Ectodermal cell (in vitro differentiated cells): ENCODE measurements at regions not wholly inside any gene's neighbourhood (a gene's known extent, or its start where the extent isn't known, plus 50 kb on each side); places are given as distances from the start of the nearest gene placed in this dataset.

Experiments
- H3K27ac ChIP-seq: 2 replicates; pipeline ENCODE4 v1.7.0; 2013; ENCODE audit warnings: mild to moderate bottlenecking, low read depth, low read length; ENCODE audit not compliant: insufficient read depth, poor library complexity, severe bottlenecking
- H3K27me3 ChIP-seq: 2 replicates; pipeline ENCODE4 v1.7.0; 2013; ENCODE audit warnings: mild to moderate bottlenecking, low read length; ENCODE audit not compliant: insufficient read depth, control insufficient read depth, poor library complexity, severe bottlenecking
- H3K36me3 ChIP-seq: one replicate; pipeline ENCODE4 v1.7.0; 2013; ENCODE audit warnings: low read length; ENCODE audit not compliant: control insufficient read depth, insufficient read depth
- H3K4me1 ChIP-seq: one replicate; pipeline ENCODE4 v1.7.0; 2013; ENCODE audit warnings: low read length; ENCODE audit not compliant: control insufficient read depth, insufficient read depth
- H3K4me3 ChIP-seq: 2 replicates; pipeline ENCODE4 v1.7.0; 2013; ENCODE audit warnings: low read depth, low read length, control low read depth; ENCODE audit not compliant: insufficient read depth
- H3K9me3 ChIP-seq: 2 replicates; pipeline ENCODE4 v1.7.0; 2013; ENCODE audit warnings: mild to moderate bottlenecking, low read length, moderate library complexity; ENCODE audit not compliant: control insufficient read depth
- WGBS, 2 experiments: methylation state at CpG; one replicate each; pipeline ENCODE4 v1.1.7; 2013; ENCODE audit warnings: missing lambda C conversion rate in 2 of 2; 5-methylcytosine and 5-hydroxymethylcytosine counted together

GRCh38 chr18:10265560-10266333 lies 188.7 kb upstream of the APCDD1 start:
- Histone ChIP-seq H3K27me3 (no peaks in the 10 kb centered on the region), H3K9me3 (no peaks in the 10 kb centered on the region), H3K4me1 (no peaks in the 10 kb centered on the region), H3K4me3 (no peak overlapping the region), H3K27ac (no peak overlapping the region), H3K36me3 (no peaks in the 10 kb centered on the region)
- 92 to 100% methylated on average over 5 of the region's 6 CpGs for WGBS, 2 experiments

GRCh38 chr18:10266334-10266590 lies 188.2 kb upstream of the APCDD1 start:
- Histone ChIP-seq H3K27me3 (no peaks in the 10 kb centered on the region), H3K36me3 (no peaks in the 10 kb centered on the region), H3K4me1 (no peaks in the 10 kb centered on the region), H3K27ac (no peak overlapping the region), H3K9me3 (no peaks in the 10 kb centered on the region), H3K4me3 (no peak overlapping the region)
- WGBS, 2 experiments = 89 to 93% methylated on average over 2 to 4 of the region's 4 CpGs

- H3K4me1 ChIP-seq = no peaks in the 10 kb centered on the region
- H3K27me3 ChIP-seq = no peaks in the 10 kb centered on the region
- H3K9me3 ChIP-seq = no peaks in the 10 kb centered on the region
- H3K36me3 ChIP-seq = no peaks in the 10 kb centered on the region
- H3K4me3 ChIP-seq = no peak overlapping the region
- 89 to 100% methylated on average over 1 of the region's 1 CpG for WGBS, 2 experiments
- H3K27ac ChIP-seq = no peak overlapping the region
Measured at GRCh38 chr18:10269261-10269660, 185.2 kb upstream of the APCDD1 start.

- H3K27ac ChIP-seq = no peak overlapping the region
- no peaks in the 10 kb centered on the region for H3K4me1 ChIP-seq
Measured at GRCh38 chr18:10270151-10270571, 184.3 kb upstream of the APCDD1 start.

GRCh38 chr18:10271481-10271880 lies 183.0 kb upstream of the APCDD1 start:
- Histone ChIP-seq H3K27me3 (no peaks in the 10 kb centered on the region), H3K36me3 (no peaks in the 10 kb centered on the region), H3K27ac (no peak overlapping the region), H3K4me1 (no peaks in the 10 kb centered on the region), H3K4me3 (no peak overlapping the region), H3K9me3 (no peaks in the 10 kb centered on the region)
- WGBS, 2 experiments = 95 to 98% methylated on average over 4 of the region's 4 CpGs

More at GRCh38 chr18:10270151-10270571, 184.3 kb upstream of the APCDD1 start:
- no peaks in the 10 kb centered on the region for H3K27me3 ChIP-seq
- no peaks in the 10 kb centered on the region for H3K36me3 ChIP-seq
- no peak overlapping the region for H3K4me3 ChIP-seq
- 92 to 93% methylated on average over 8 of the region's 8 CpGs for WGBS, 2 experiments
- no peaks in the 10 kb centered on the region for H3K9me3 ChIP-seq

- no peaks in the 10 kb centered on the region for H3K4me1 ChIP-seq
- H3K27me3 ChIP-seq = no peaks in the 10 kb centered on the region
- H3K36me3 ChIP-seq = no peaks in the 10 kb centered on the region
- H3K4me3 ChIP-seq = no peak overlapping the region
- H3K9me3 ChIP-seq = no peaks in the 10 kb centered on the region
- 95 to 96% methylated on average over 5 of the region's 5 CpGs for WGBS, 2 experiments
- no peak overlapping the region for H3K27ac ChIP-seq
Measured at GRCh38 chr18:10274301-10274700, 180.1 kb upstream of the APCDD1 start.

GRCh38 chr18:10275486-10275885 lies 178.9 kb upstream of the APCDD1 start:
- Histone ChIP-seq H3K4me3 (no peak overlapping the region), H3K9me3 (no peaks in the 10 kb centered on the region), H3K36me3 (no peaks in the 10 kb centered on the region), H3K27ac (no peak overlapping the region), H3K4me1 (no peaks in the 10 kb centered on the region), H3K27me3 (no peaks in the 10 kb centered on the region)
- WGBS, 2 experiments = 95 to 97% methylated on average over 3 of the region's 3 CpGs

GRCh38 chr18:10278265-10278664 lies 176.2 kb upstream of the APCDD1 start:
- H3K9me3 ChIP-seq = no peaks in the 10 kb centered on the region
- no peak overlapping the region for H3K27ac ChIP-seq
- no peaks in the 10 kb centered on the region for H3K4me1 ChIP-seq
- no peaks in the 10 kb centered on the region for H3K36me3 ChIP-seq
- H3K27me3 ChIP-seq = no peaks in the 10 kb centered on the region
- no peak overlapping the region for H3K4me3 ChIP-seq

- Histone ChIP-seq H3K27ac (no peak overlapping the region), H3K36me3 (no peaks in the 10 kb centered on the region), H3K4me1 (no peaks in the 10 kb centered on the region), H3K9me3 (no peaks in the 10 kb centered on the region), H3K27me3 (no peaks in the 10 kb centered on the region), H3K4me3 (no peak overlapping the region)
- WGBS, 2 experiments = 91% methylated on average over 4 of the region's 4 CpGs
Measured at GRCh38 chr18:10279471-10279870, 175.0 kb upstream of the APCDD1 start.

GRCh38 chr18:10279905-10280644 lies 174.4 kb upstream of the APCDD1 start:
- 88 to 93% methylated on average over 9 of the region's 9 CpGs for WGBS, 2 experiments
- H3K4me1 ChIP-seq = no peaks in the 10 kb centered on the region
- no peak overlapping the region for H3K27ac ChIP-seq
- no peaks in the 10 kb centered on the region for H3K9me3 ChIP-seq
- no peak overlapping the region for H3K4me3 ChIP-seq
- H3K36me3 ChIP-seq = no peaks in the 10 kb centered on the region
- no peaks in the 10 kb centered on the region for H3K27me3 ChIP-seq
